K562 (cell line): ENCODE measurements at regions not wholly inside any gene's neighbourhood (a gene's known extent, or its start where the extent isn't known, plus 50 kb on each side); places are given as distances from the start of the nearest gene placed in this dataset.

Source experiments
- ATAC-seq: fragments of 200-7000 bp; cut with Tn5 transposase; 3 replicates; pipeline ENCODE4 v1.9.1; 2020; ENCODE audit warnings: moderate library complexity
- BruUV-seq: library from RNA; stranded (reverse); fragments of 400-500 nt; replicated peaks from 2 replicates; lab custom pipeline; 2021; lab: Mats Ljungman, UMichigan
- CTCF ChIA-PET: fragments of 300-600 bp; formaldehyde crosslinking; extraction: SDS; loops from one replicate; lab custom pipeline; 2021; ENCODE audit warnings: low intra/inter-chr PET ratio; lab: Yijun Ruan, JAX
- POLR2A ChIA-PET: fragments of 300-600, 350-650 bp; sonication (Branson Sonifier 250); formaldehyde crosslinking; extraction: SDS; loops from one replicate; lab custom pipeline; 2021; ENCODE audit warnings: antibody characterized with exemption, inconsistent platforms; lab: Yijun Ruan, JAX
- DNase-seq, 4 experiments: peaks; one replicate each; pipeline versions ENCODE4 v3.0.0 to v3.0.0-alpha.2; 2011 to 2018; ENCODE audit warnings: low spot score in 3 of 4, mixed read lengths in 3 of 4; ENCODE audit errors: extremely low read depth in 1 of 4
- FAIRE-seq: peaks from 2 replicates; lab custom pipeline; 2011; peaks lifted over from hg19 to GRCh38; lab: Jason Lieb, UNC
- H2AFZ ChIP-seq: 2 replicates; pipeline ENCODE4 v1.6.0; 2011; ENCODE audit warnings: low read depth, low read length, control low read depth, inconsistent platforms
- H3K27ac ChIP-seq: fragments of 200-600 bp; 3 replicates; pipeline ENCODE4 v1.8.0; 2011; ENCODE audit warnings: low read depth, mild to moderate bottlenecking, control low read depth, inconsistent platforms, low read length, moderate library complexity, mixed read lengths; ENCODE audit errors: extremely low read depth
- H3K27me3 ChIP-seq, 2 experiments: fragments of 300-600 bp in 1 of 2; 2 replicates in 1 of 2; 3 replicates in 1 of 2; pipeline versions ENCODE4 v1.6.0 to v1.8.0; 2011; ENCODE audit warnings: inconsistent platforms in 2 of 2, low read length in 2 of 2, mild to moderate bottlenecking in 1 of 2, mixed read lengths in 1 of 2, moderate library complexity in 1 of 2; ENCODE audit not compliant: control insufficient read depth in 2 of 2, insufficient read depth in 2 of 2
- H3K36me3 ChIP-seq: fragments of 300-600 bp; 3 replicates; pipeline ENCODE4 v1.8.0; 2011; ENCODE audit warnings: mild to moderate bottlenecking, low read length, inconsistent platforms; ENCODE audit not compliant: control insufficient read depth, insufficient read depth
- H3K4me1 ChIP-seq, 2 experiments: fragments of 200-600 bp in 1 of 2; replicated peaks in 1 of 2; 2 replicates in 1 of 2; 3 replicates in 1 of 2; pipeline versions ENCODE4 v1.5.1 to v1.8.0; 2011; ENCODE audit warnings: inconsistent platforms in 2 of 2, low read length in 2 of 2, mild to moderate bottlenecking in 1 of 2, mixed read lengths in 1 of 2, moderate library complexity in 1 of 2; ENCODE audit not compliant: control insufficient read depth in 2 of 2, insufficient read depth in 2 of 2
- H3K4me2 ChIP-seq: 2 replicates; pipeline ENCODE4 v1.6.1; 2011; ENCODE audit warnings: low read length, control low read depth, inconsistent platforms, mixed read lengths; ENCODE audit not compliant: insufficient read depth
- H3K4me3 ChIP-seq: fragments of 200-600 bp; sonication (generic), shearing (Covaris generic); 2 replicates; pipeline ENCODE4 v1.5.1; 2016; ENCODE audit warnings: control low read depth, inconsistent platforms
- H3K79me2 ChIP-seq: fragments of 200-600 bp; 3 replicates; pipeline ENCODE4 v1.8.0; 2011; ENCODE audit warnings: low read length, inconsistent platforms; ENCODE audit not compliant: control insufficient read depth, insufficient read depth
- H3K9ac ChIP-seq, 2 experiments: 2 replicates each; pipeline versions ENCODE4 v1.6.0 to v1.6.1; 2011; ENCODE audit warnings: low read depth in 2 of 2, low read length in 2 of 2, control low read depth in 1 of 2, inconsistent platforms in 1 of 2, mild to moderate bottlenecking in 1 of 2, mixed read lengths in 1 of 2; ENCODE audit not compliant: insufficient read depth in 1 of 2
- H3K9me1 ChIP-seq: one replicate; pipeline ENCODE4 v1.6.0; 2011; ENCODE audit warnings: inconsistent platforms, mild to moderate bottlenecking, low read length, moderate library complexity; ENCODE audit not compliant: control insufficient read depth, insufficient read depth
- H3K9me3 ChIP-seq: replicated peaks from 2 replicates; pipeline ENCODE4 v1.5.1; 2011; ENCODE audit warnings: low read depth, low read length, inconsistent platforms; ENCODE audit not compliant: control insufficient read depth, insufficient read depth
- H4K20me1 ChIP-seq: replicated peaks from 2 replicates; pipeline ENCODE4 v1.6.1; 2011; ENCODE audit warnings: low read length, inconsistent platforms, mixed read lengths; ENCODE audit not compliant: control insufficient read depth, insufficient read depth
- CBX8 ChIP-seq: fragments of 200-600 bp; sonication (generic); IDR thresholded peaks from 2 replicates; pipeline ENCODE4 v1.6.1; 2012; ENCODE audit warnings: borderline replicate concordance, mixed run types, low read depth, mild to moderate bottlenecking, moderate library complexity, mixed read lengths, low read length, control low read depth, inconsistent platforms; ENCODE audit not compliant: poor library complexity, severe bottlenecking; ENCODE audit errors: extremely low read depth
- DPF2 ChIP-seq: fragments of 450-650 bp; IDR thresholded peaks from 2 replicates; pipeline ENCODE4 v1.6.1; 2016
- MCM7 ChIP-seq, 2 experiments: fragments of 450-650 bp; IDR thresholded peaks; 2 replicates each; pipeline ENCODE4 v1.6.1; 2016 to 2018
- PPARD ChIP-seq: fragments of 250-450 bp; sonication (Bioruptor Pico); IDR thresholded peaks from 2 replicates; pipeline ENCODE4 v1.8.0; 2022; ENCODE audit warnings: inconsistent platforms, mild to moderate bottlenecking, moderate library complexity
- SAFB2 ChIP-seq: fragments of 200-400 bp; formaldehyde crosslinking; IDR thresholded peaks from 2 replicates; pipeline ENCODE4 v1.6.1; 2018; ENCODE audit warnings: borderline replicate concordance, low read length, low read depth, moderate library complexity; ENCODE audit not compliant: severe bottlenecking
- SPI1 ChIP-seq: IDR thresholded peaks from 2 replicates; pipeline ENCODE4 v1.6.1; 2011; ENCODE audit warnings: low read depth, low read length, control low read depth, borderline replicate concordance
- SRF ChIP-seq, 2 experiments: fragments of 250-450, 450-650 bp in 1 of 2; sonication (Bioruptor Pico) in 1 of 2; sonication (generic) in 1 of 2; formaldehyde crosslinking; IDR thresholded peaks; 2 replicates each; pipeline versions ENCODE4 v1.5.0 to v1.5.1; 2020 to 2022; ENCODE audit warnings: mild to moderate bottlenecking in 1 of 2, missing genetic modification reagents in 1 of 2
- SRSF1 ChIP-seq: fragments of 200-400 bp; formaldehyde crosslinking; IDR thresholded peaks from 2 replicates; pipeline ENCODE4 v1.6.1; 2017; ENCODE audit warnings: mild to moderate bottlenecking, low read depth, low read length, moderate library complexity
- SRSF3 ChIP-seq: fragments of 200-400 bp; formaldehyde crosslinking; IDR thresholded peaks from 2 replicates; pipeline ENCODE4 v1.6.1; 2016; ENCODE audit warnings: mild to moderate bottlenecking, low read length, moderate library complexity; ENCODE audit not compliant: insufficient read depth
- ZBTB8A ChIP-seq: fragments of 450-650 bp; IDR thresholded peaks from 2 replicates; pipeline ENCODE4 v1.6.1; 2018; ENCODE audit warnings: mild to moderate bottlenecking, moderate library complexity; ENCODE audit not compliant: partially characterized antibody
- ZSCAN32 ChIP-seq: fragments of 450-650 bp; formaldehyde crosslinking; IDR thresholded peaks from 2 replicates; pipeline ENCODE4 v1.4.0; 2020; ENCODE audit warnings: mild to moderate bottlenecking, moderate library complexity
- in situ Hi-C: fragments of 300-500 bp; cut with MboI; formaldehyde crosslinking; loops from 4 replicates; pipeline ENCODE4 v1.15.0; 2018; ENCODE audit warnings: inconsistent platforms, mixed read lengths
- intact Hi-C: fragments of 100-400 bp; cut with micrococcal nuclease; formaldehyde crosslinking; loops from 2 replicates; pipeline ENCODE4 v1.14.2; 2022

DNA sequence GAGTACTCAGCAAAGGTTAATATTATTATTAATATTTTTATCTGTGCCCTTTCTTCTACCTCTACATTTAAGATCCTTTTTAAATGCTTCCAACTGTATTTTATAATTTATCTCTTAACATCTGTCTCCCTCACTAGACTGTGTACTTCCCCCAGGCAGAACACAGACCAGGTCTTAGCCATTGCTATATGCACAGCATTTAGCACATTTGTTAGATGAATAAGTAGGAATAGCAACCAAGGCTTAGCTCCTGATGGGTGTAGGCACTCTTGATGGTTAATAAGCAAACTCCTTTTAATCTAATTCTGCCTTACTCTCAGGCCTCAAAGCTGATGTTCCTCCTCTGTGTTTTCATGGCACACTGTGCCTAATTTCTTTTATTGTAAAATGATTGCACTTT is 83.7 kb upstream of the GNG12 start:
- DNase-seq: no peak
- no peak overlapping the region for H3K4me2 ChIP-seq
- H2AFZ ChIP-seq: no peak overlapping the region
- H3K27me3 ChIP-seq: no peaks in the 10 kb centered on the region
- CTCF ChIA-PET: no interaction called here
- H3K36me3 ChIP-seq: no peaks in the 10 kb centered on the region
- intact Hi-C loops: no loop called here
- H3K9ac ChIP-seq: no peak overlapping the region
- POLR2A ChIA-PET: interaction anchor here (0.6 to 1.9 kb wide), 2 partner anchors 10 to 303 kb away, joined by 3 to 6 read pairs; no protein-coding TSS in a partner anchor
- in situ Hi-C loops: no loop called here
- FAIRE-seq: no peak
- no TSS peak for BruUV-seq
- H3K9me1 ChIP-seq: no peaks in the 10 kb centered on the region
- H4K20me1 ChIP-seq: no peaks in the 10 kb centered on the region
- 0 out of 2 replicates have a peak, but pooled peaks cover 2% of the 10 kb centered on the region for H3K9me3 ChIP-seq
- TF ChIP-seq SRSF1: no peak
- no peak for TF ChIP-seq SRSF3
- TF ChIP-seq ZSCAN32: no peak
- no peak for TF ChIP-seq PPARD (CRISPR knock-in tag)
- no peak for TF ChIP-seq SRF (CRISPR knock-in tag; IDR thresholded peaks at IDR 0.05)
- TF ChIP-seq MCM7 (IDR thresholded peaks at IDR 0.05): no peak
- TF ChIP-seq ZBTB8A: no peak
- TF ChIP-seq CBX8: no peak
- no peak for TF ChIP-seq SAFB2
- TF ChIP-seq SPI1: no peak
- TF ChIP-seq DPF2: no peak
- no peak overlapping the region for H3K4me3 ChIP-seq
- H3K4me1 ChIP-seq: peaks cover 16 to 44% of the 10 kb centered on the region in 2 experiments
- H3K27ac ChIP-seq: no peak overlapping the region; the same call in 2 of the 3 replicates
- ATAC-seq: no peak
- H3K79me2 ChIP-seq: no peaks in the 10 kb centered on the region
